ENCODE measurements at regions not wholly inside any gene's neighbourhood (a gene's known extent, or its start where the extent isn't known, plus 50 kb on each side); places are given as distances from the start of the nearest gene placed in this dataset.

DNA sequence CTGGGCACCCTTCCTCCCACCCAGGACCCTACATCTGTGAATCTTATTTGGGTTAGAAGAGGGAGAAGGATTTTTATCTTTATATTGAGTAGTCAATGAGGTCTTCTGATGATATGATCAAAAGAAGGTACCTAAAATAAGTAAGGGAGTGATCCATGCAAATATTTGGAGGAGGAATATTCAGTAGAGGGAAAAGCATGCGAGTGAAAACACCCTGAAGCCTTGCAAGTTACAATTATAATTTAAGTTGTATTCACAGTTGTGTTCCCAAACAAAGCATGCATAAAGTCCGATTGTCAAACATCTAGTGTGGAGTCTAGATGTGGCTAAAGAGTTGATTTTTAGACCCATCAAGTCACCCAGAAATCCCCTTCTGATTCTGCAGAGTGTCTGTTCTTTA is 530.2 kb upstream of the ZEB2 start:
- no peaks in the 10 kb centered on the region for H3K27me3 Mint-ChIP-seq (ENCODE audit: low read depth)
- no peak overlapping the region for H2BK5ac ChIP-seq (ENCODE audit: insufficient read length, low read length)
- H3K4me3 Mint-ChIP-seq = no peak overlapping the region
- no peaks in the 10 kb centered on the region; a peak in 2 of 7 replicates for H3K36me3 Mint-ChIP-seq (ENCODE audit: insufficient read depth in 1 of 3, low read depth in 3 of 3)
- no peak overlapping the region for H3K14ac ChIP-seq (ENCODE audit: insufficient read depth, low read length)
- no peaks in the 10 kb centered on the region for H3K23me2 ChIP-seq (ENCODE audit: insufficient read length, low read depth, low read length, poor library complexity, severe bottlenecking)
- H3K56ac ChIP-seq (ENCODE audit: insufficient read length, low read depth, low read length) = no peak overlapping the region
- H4K91ac ChIP-seq (ENCODE audit: insufficient read length, low read depth, low read length) = no peak overlapping the region
- no peak overlapping the region for H3K4me2 ChIP-seq (ENCODE audit: insufficient read depth, insufficient read length, low read length)
- no peak overlapping the region for H3K9ac ChIP-seq (ENCODE audit: extremely low read depth, insufficient read length, low read length)
- no peak overlapping the region for H4K8ac ChIP-seq (replicated peaks; ENCODE audit: insufficient read length, low read depth, low read length)
- H3K4me1 ChIP-seq (ENCODE audit: insufficient read depth, low read length) = no peaks in the 10 kb centered on the region
- no peaks in the 10 kb centered on the region for H4K20me1 ChIP-seq (ENCODE audit: control insufficient read depth, insufficient read depth, insufficient read length)
- no peaks in the 10 kb centered on the region for H3K79me1 ChIP-seq (ENCODE audit: insufficient read depth, low read depth, low read length, poor library complexity, severe bottlenecking)
- H3K27ac Mint-ChIP-seq = no peak overlapping the region
- H4K5ac ChIP-seq (ENCODE audit: insufficient read length, low read depth, low read length) = no peak overlapping the region
- no peaks in the 10 kb centered on the region for H3K27me3 ChIP-seq (ENCODE audit: insufficient read depth, low read length)
- H3K4me1 Mint-ChIP-seq = peaks cover 0 to 2% of the 10 kb centered on the region in 2 experiments; a peak in 1 of 4 replicates
- no peak overlapping the region for H2AFZ ChIP-seq (ENCODE audit: low read length)
- no peak overlapping the region for H2BK15ac ChIP-seq (ENCODE audit: low read depth, low read length)
- H3K9me3 ChIP-seq (ENCODE audit: control insufficient read depth, low read depth, low read length) = no peaks in the 10 kb centered on the region
- no peak for DNase-seq
- TF ChIP-seq, protein P1, sequence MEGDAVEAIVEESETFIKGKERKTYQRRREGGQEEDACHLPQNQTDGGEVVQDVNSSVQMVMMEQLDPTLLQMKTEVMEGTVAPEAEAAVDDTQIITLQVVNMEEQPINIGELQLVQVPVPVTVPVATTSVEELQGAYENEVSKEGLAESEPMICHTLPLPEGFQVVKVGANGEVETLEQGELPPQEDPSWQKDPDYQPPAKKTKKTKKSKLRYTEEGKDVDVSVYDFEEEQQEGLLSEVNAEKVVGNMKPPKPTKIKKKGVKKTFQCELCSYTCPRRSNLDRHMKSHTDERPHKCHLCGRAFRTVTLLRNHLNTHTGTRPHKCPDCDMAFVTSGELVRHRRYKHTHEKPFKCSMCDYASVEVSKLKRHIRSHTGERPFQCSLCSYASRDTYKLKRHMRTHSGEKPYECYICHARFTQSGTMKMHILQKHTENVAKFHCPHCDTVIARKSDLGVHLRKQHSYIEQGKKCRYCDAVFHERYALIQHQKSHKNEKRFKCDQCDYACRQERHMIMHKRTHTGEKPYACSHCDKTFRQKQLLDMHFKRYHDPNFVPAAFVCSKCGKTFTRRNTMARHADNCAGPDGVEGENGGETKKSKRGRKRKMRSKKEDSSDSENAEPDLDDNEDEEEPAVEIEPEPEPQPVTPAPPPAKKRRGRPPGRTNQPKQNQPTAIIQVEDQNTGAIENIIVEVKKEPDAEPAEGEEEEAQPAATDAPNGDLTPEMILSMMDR (conservative IDR thresholded peaks at IDR 0.05) = no peak
- H2BK120ac ChIP-seq (ENCODE audit: low read depth, low read length, poor library complexity, severe bottlenecking) = no peak overlapping the region
- no CpG with 5 or more reads among the region's 2 CpGs for WGBS (ENCODE audit: extremely low coverage, insufficient read length, low lambda C conversion rate)
- no peak overlapping the region for H3K23ac ChIP-seq (ENCODE audit: insufficient read length, low read depth, low read length)
- H3K9me3 Mint-ChIP-seq = no peaks in the 10 kb centered on the region
- H2AK5ac ChIP-seq (ENCODE audit: insufficient read length, low read length) = no peak overlapping the region
- H2BK20ac ChIP-seq (ENCODE audit: low read depth, low read length, poor library complexity, severe bottlenecking) = no peak overlapping the region
- no peak overlapping the region for H3T11ph ChIP-seq (ENCODE audit: low read length)
- H2BK12ac ChIP-seq (ENCODE audit: insufficient read length, low read depth, low read length) = no peak overlapping the region
- no peak overlapping the region for H3K4ac ChIP-seq (ENCODE audit: low read depth, low read length)
- no peak overlapping the region for H3K27ac ChIP-seq (ENCODE audit: insufficient read length, low read depth, low read length)
- H3K18ac ChIP-seq (ENCODE audit: insufficient read length, low read depth, low read length) = no peak overlapping the region
- no peaks in the 10 kb centered on the region for H3K79me2 ChIP-seq (ENCODE audit: insufficient read depth, low read length)
